ENCODE measurements at regions not wholly inside any gene's neighbourhood (a gene's known extent, or its start where the extent isn't known, plus 50 kb on each side); places are given as distances from the start of the nearest gene placed in this dataset.
"Not testable (repeated sequence)": the region's sequence is repeated elsewhere in the genome, so short reads cannot be mapped to it uniquely, and the experiment has no call there.

DNA sequence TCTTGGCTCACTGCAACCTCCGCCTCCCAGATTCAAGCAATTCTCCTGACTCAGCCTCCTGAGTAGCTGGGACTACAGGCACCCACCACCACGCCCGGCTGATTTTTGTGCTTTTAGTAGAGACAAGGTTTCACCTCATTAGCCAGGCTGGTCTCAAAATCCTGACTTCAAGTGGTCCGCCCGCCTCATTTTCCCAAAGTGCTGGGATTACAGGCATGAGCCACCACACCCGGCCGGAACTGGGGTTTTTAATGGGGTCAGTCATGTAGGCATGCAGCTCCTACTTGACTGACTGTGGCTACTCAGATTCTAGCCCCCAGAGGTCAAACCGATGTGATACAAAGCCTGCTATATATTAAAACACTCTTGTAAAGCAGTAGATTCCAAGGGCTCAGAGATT is 631.7 kb downstream of the MAT2B start:
- DNase-seq, result no peak

DNA sequence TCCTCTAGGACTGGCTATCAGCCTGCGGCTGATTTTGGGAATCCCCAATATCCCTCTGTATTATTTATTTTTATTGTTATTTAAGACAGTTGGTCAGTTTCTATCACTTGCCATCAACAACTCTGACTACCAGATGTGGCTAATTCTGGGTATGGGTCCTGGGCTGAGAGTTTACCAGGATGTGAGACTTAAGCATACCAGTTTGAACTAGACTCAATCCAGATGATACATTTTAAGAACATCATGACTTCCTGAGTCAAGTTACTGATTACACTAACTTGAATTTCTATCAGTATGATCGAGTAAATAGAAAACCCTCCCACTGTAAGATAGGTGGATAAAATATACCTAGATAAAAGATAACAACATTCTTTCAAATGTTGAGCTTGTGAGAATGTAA is 634.0 kb downstream of the MAT2B start:
- DNase-seq, result no peak

DNA sequence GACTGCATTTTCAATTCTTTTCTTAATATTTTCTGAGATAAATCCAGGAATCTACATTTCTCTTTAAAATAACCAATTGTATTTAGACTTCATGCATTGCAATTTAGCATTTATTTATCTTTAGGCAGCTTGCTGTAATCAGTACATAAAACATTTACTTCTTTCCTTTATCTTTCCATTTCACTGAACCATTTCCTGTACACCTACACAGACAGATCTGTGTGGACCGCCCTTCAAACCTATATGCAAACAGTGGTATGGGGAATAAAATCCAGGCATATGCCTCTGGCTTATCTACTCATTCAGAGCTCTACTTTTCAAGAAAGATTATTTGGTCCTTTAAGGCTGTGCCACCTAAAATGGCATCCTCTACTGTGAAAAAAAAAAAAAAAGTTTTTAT is 640.0 kb downstream of the MAT2B start:
- DNase-seq, result no peak

DNA sequence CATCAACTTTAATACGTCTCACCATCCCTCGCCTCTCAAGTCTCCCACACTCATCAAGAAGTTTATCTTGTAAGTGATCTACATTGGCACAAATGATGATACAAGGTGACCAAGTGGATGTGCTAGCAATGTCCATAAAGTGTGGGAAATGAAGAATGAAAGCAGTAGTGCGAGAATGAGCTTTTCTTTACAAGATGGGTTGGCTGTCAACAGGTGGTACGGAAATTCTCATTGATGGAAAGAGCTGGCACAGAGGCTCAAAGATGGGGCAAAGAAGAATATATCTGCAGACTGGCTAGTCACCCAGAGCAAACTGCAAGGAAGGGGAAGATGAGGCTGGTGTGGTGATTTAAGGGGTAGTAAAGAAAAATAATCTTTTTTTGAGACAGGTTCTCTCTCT is 640.8 kb downstream of the MAT2B start:
- DNase-seq, result no peak

DNA sequence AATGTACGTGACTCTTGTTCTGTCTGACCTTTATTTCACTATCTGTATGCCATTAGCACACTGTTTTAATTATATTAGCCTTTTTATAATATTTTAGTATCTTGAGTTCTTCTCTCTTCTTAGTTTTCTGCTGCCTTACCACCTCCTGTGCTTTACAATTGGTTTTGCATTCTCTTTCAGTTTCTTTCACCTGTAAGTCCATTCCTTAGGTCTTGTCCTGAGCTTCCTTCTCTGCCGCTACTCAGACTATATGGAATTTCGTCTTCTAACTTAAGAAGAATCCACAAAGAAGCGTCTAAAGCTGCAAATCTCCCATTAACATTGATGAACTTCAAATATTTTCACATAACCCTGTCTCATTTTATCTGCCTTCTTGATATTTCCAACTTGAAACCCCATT is 642.9 kb downstream of the MAT2B start:
- no peak for DNase-seq

DNA sequence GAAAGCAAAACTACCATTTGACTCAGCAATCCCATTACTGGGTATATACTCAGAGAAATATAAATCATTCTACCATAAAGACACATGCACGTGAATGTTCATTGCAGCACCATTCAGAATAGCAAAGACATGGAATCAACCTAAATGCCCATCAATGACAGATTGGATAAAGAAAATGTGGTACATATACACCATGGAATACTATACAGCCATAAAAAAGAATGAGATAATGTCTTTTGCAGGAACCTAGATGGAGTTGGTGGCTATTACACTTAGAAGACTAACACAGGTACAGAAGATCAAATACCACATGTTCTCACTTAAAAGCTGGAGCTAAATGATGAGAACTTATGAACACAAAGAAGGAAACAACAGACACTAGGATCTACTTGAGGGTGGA is 647.1 kb downstream of the MAT2B start:
- not testable (repeated sequence) for DNase-seq

DNA sequence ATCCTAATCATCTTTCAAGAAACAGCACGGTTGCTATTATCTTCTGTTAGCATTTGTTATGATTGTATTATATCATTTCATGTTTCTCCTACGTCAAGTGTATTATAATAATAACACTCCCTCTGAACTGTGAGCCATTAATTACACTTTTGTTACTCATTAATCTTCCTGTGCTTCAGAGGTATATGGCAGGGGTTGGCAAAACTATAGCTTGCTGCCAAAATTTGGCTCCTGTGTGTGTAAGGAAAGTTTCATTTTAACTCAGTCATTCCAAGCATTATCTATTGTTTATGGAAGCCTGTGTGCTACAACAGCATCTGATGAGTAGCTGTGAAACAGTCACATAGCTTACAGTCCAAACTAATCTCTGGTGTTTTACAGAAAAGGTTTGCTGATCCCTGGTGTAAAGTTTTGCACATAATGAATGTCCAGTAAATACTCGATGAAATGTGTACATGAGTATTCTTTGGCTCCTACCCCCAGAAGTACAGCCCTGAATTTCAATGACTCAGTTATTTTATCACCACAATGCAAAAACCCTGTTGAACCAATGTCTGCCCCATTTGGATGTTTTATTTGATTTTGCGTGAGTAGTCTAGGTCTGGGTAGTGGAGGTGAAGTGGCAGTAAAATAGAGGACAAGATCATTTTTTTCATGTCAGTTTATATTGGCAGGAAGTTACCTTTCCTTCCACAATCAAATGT is 648.2 kb downstream of the MAT2B start:
- no peak for DNase-seq

DNA sequence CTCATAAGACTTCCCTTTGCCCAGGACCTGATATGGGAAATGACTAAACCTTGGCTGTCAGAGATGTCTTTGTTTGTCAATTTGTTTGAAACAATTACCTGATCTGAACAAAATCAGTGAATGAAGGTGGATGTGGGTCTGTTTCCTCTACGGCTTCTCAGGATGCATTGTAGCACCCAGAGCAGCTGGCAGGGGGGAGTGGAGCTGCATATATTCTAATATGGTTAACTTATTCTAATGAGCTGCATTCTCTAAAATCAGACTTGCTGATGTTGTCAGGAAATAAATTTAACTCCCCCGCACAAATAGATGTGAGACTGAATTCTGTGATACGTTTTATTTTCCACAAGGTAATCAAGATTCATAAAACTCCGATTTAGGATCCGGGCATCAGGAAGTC is 665.4 kb downstream of the MAT2B start:
- no peak for DNase-seq

DNA sequence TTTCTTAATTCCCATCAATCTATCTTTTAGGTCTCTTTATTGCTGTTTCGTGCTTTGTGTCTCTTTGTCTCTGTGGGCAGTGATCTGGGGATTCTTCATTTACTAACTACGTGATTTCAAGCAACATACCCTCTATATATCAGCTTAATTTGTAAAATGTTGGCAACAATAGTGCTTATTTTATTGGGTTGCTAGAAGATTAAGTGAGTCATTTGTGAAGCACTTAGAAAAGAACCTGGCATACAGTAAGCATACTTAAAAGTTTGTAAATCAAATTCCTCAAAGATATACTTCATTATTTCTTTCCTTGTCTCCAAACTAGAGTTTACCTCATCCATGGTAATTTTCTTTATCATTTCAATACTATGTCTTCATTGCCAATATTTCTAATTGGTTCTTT is 669.7 kb downstream of the MAT2B start:
- no peak for DNase-seq

DNA sequence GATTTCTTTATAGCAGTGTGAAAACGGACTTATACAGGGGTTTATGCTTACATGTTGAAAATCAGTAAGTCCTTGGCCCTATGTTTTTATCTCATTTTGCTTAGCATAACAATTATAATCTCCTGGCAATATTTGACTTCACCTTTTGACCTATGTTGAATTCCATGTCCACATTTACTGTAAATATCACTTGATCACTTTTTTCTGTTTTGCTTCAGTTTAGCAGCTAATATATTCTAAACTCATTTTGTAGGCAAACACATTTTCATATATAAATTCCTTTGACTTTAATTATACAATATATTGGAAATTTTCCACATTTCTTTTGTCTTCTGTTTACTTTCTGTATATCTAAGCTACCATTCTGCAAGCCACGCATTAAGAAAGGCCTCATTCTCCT is 674.0 kb downstream of the MAT2B start:
- no peak for DNase-seq

DNA sequence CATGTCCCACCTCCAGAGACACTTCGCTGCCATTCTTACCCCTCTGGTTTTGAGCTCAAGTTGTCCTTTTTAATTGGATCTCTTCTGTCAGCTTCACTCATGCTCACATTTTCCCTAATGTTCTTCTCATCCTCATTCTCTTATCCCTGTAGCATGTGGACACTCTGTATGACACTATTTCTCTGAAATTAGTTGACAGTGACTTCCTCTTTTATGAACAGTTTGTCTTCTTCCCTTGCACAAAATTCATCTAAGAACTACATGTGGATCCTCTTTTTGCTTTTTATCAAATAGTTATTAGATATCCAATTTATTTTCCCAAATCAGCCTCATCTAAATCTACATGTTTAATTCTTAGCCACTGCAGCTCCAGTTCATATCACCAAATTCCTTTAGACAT is 676.2 kb downstream of the MAT2B start:
- no peak for DNase-seq

DNA sequence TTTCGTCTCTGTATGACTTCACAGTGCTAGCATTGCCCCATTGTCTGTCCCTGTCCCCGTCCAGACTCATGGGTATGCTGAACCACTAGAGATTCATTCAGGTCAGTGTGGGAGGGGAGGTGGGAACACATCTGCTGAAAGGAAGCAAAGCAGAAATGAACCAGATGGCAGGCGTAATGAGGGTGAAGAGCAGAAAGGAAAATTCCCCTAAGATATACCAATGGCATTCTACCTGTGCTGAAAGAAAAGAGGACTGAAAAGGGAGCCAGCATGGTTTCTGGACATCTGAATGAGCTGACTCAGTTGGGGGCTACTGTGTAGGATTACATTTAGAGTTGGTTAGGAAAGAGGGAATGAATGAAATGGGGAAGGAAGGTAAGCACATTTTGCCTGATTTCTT is 678.7 kb downstream of the MAT2B start:
- no peak for DNase-seq

DNA sequence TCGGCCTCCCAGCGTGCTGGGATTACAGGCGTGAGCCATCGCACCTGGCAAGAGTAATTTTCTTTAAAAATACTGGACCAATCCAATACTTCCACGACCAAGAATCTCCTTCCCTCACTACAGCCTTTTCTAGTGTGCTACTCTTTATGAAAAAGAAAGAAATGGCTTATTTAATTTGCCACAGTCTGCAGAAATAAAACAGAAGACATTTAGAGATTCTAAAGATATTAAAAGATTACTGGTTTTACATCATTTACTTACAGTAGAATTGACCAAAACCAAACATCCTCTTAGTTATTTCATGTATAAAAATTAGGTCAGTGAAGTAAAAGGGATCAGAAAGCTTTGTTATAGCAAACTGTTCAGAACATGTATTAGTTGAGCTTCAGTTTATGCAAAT is 679.6 kb downstream of the MAT2B start:
- DNase-seq, result no peak

DNA sequence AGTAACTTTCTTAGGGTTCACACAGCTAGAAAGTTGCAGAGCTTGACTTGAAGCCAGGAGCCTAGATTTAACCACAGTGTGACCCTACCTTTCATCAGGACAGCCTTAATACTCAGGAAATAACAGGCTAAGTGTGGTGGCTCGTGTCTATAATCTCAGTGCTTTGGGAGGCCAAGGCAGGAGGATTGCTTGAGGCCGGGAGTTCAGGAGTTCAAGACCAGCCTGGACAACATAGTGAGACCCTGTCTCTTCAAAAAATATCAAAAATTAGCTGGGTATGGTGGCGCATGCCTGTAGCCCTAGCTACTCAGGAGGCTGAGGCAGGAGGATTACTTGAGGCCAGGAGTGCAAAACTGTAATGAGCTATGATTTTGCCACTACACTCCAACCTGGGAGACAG is 681.1 kb downstream of the MAT2B start:
- DNase-seq, result no peak

DNA sequence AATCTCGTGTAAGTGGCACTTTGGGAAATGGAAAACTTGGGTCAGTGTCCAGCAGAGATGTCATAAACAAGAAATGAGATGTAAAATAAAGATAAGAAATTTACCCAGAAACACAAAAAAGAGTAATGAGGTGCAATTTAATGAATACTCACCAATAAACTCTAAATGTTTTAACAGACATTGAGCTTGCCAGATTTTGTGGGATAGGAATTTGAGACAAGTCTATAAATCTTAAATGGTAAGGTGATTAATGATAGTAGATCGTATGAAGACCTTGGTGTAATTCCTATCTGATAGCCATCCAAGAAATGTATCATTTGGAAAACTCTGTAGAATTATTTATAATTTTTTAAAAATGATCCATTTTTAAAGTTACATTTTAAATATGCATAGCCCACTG is 682.4 kb downstream of the MAT2B start:
- no peak for DNase-seq

DNA sequence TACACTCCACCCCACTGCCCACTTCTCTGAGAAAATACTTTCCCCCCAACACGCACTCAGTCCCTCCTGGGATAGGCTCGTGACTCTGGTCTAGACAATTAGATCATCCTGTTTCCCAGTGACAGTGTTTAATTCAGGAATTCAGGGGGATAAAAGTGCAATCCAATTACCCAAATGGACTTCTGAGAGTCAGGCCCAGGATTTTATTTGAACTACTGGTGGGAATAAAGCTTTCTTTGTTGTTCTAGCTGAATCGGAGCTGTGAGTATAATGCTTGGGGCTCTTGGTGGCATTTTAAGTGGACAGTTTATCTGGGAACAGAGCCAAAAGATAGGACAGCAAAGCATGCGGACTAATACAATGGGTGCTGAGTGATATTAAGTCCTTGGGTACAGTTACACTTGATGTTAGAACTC is 683.3 kb downstream of the MAT2B start:
- no peak for DNase-seq

DNA sequence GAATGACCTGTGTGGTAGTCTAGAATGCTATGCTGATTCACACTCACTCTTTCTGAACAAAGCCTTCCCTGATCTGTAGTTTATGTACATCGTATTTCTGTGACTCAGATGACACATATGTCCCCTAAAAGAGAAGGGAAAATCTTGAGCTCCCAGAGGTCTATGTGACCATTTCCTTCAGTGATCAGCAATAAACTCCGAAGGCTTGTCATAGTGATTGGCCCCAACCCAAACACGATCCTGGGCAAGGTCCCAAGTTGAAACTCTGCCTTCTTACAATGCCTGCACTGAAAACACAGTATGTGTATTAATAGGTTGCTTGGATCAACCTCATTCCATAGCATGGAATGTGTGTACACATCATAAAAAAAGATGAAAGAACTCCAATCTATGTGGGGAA is 685.8 kb downstream of the MAT2B start:
- DNase-seq, result no peak

DNA sequence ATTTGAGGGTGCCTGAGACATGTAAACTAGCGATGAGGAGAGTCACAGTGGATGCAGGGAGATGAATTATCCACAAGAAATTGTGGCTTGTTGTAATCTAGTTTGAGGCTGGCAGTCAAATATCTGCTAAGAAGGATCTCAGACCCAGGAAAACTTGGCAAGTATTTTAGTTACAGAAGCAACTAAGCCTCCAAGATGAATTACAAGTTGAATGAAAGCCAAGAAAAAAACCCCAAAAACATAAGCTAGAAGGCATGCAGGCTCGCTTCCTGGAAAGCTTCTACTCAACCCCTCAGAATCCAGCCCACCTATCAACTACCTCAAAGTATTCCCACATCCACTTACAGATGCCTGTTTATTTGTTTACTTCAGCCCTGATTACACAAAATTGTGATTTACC is 696.9 kb downstream of the MAT2B start:
- DNase-seq, result no peak

DNA sequence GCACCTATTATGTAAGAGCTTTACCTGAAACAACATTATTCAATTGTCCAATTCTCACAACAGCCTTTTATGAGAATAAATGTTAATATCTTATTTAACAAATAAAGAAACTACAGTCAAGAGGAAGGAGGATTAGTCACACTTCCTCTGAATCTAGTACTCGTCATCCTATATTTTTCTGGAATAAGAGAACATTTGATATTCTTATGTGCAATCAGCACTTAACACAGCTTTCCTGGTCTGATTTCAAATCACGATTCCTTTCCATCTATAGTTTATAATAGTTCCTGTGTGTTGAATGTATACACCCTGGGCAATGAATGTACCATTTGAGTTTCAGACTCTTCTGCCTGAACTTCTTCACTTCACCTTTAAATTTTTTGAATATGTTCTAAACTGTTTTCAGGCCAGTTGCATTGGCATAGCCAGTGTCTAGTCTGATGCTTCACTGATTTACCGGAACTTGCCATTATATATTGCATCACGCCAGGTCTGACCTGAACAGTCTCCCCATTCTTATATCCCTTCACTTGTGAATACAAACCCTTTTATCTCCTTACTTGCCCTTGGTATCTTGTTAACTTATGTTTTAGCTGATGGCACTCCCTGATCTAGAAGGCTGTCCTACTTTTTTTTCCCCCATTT is 698.3 kb downstream of the MAT2B start:
- no peak for DNase-seq

DNA sequence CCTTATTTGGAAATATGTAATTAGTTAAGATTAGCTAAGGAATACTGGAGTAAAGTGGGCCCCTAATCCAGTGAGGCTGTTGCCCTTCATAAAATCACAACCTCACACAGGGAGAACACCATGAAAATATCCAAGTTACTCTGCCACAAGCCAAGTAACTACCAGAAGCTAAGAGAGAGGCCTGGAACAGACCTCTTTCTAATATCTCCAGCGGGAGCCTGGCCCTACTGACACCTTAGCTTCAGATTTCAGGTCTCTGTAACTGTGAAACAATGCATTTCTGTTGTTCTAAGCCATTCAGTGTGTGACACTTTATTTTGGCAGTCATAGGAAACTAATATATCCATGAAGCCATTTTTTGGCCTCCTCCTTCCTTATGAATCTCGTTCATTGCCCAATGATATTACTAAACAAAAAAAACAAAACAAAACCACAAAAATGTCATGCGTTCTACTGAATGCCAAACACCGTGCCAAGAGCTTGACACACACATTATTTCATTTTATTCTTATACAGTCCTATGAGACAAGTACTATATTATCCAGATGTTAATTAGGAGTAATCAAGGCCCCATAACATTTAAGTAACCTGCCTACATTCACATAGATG is 699.0 kb downstream of the MAT2B start:
- peak; percentile 51 for DNase-seq

DNA sequence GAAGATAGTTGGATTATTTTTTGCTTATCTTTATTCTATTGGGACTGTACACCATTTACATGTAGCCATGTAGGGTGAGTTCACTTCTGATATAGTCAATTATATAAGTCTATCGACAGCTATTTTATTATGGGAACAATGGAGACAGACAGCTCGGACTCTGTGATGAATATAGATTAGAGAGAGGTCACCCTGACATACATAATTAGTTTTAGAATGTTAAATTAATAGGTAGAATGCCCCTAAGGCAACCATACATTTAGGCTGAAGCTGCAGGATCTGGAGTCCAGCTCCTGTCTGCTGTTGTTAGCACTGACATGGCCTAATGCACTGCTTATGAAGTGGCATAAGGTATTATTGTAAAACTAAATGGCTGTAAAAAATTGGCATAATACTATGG is 700.8 kb downstream of the MAT2B start:
- no peak for DNase-seq

DNA sequence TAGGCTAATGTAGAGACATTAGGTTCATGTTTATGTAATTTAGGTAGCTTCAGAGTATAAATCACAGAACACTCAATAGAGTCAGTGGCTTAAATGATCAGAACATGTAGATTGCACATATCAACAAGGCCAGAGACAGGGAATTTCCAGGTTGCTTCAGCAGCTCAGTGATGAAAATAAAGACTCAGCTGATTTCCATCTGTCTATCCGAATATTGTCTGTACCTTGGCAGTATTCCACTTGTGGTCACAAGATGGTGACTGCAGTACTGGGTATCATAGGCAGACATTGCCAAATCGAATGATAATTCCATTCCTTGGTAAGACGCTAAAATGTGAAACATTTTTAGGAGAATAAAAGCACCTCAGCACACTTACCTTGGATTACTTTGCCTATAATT is 702.2 kb downstream of the MAT2B start:
- DNase-seq, result no peak

DNA sequence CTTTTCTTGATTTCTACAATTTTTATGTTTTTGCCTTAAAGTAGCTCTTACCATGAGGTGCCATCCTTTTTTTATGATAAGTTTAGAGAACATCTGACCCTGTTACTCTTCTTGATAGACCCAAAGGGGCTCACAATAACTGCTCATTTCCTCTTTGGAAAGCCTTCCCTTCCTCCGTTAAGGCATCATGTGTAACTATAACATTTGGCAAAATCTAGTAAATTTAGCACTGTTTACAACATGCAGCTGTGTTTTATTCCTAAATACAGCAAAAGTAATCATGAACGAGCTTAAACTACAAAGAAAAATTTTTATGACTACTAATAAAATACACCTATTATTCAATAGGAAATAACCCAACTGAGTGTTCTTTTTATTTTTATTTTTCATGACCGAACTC is 705.1 kb downstream of the MAT2B start:
- DNase-seq, result no peak

DNA sequence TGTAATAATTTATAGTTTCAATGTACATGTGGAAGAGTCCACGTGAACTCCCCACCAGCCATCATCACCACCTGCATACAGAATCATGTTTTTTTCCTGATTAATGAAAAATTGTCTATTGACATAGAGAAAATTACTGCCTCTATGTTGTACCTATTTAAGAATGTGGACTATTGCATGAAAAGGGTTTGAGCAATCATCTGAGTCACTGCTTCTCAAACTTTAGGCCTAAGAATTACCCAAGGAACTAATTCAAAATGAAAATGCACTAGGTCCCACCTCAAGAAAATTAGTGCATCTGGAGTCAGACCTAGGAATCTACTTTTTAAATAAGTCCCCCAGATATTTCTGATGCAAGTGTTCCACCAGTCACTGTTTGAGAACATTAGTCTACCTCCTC is 709.3 kb downstream of the MAT2B start:
- no peak for DNase-seq

DNA sequence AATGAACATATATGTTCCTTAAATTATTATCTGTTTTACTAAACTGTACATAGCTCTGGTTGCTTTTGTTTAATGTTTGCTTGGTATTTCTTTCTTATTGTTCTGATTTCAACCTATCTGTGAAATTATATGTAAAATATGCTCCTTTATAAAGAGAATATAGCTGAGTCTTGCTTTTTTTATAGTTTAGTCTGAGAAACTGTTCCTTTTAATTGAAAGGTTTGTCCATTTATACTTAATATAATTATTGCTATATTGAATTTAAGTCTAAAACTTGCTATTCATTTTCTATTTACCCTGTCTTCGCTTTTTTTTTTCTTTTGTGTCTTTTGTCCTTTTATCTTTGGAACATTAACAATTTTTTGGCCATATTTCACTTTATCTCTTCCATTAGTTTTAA is 712.0 kb downstream of the MAT2B start:
- no peak for DNase-seq
